ENCODE measurements at regions not wholly inside any gene's neighbourhood (a gene's known extent, or its start where the extent isn't known, plus 50 kb on each side); places are given as distances from the start of the nearest gene placed in this dataset.

GRCh38 chr5:8516356-8516755 lies 647.4 kb downstream of the MTRR start:
- Histone ChIP-seq H3K27ac (no peak overlapping the region), H3K4me3 (no peak overlapping the region), H3K4me1 (no peaks in the 10 kb centered on the region), H3K27me3 (no peaks in the 10 kb centered on the region), H3K9me3 (no peaks in the 10 kb centered on the region), H3K36me3 (no peaks in the 10 kb centered on the region)
- no peak for TF ChIP-seq CTCF (IDR thresholded peaks at IDR 0.05)
- intact Hi-C loops (cut with DNase I) = no loop called here
- ATAC-seq (no peak), DNase-seq (no peak)

- DNase-seq (no peak), ATAC-seq (no peak)
- Histone ChIP-seq H3K4me1 (no peaks in the 10 kb centered on the region), H3K4me3 (no peak overlapping the region), H3K36me3 (no peaks in the 10 kb centered on the region), H3K27me3 (no peaks in the 10 kb centered on the region), H3K9me3 (no peaks in the 10 kb centered on the region), H3K27ac (no peak overlapping the region)
- intact Hi-C loops (cut with DNase I) = no loop called here
- TF ChIP-seq CTCF (IDR thresholded peaks at IDR 0.05) = no peak
Observed at GRCh38 chr5:8517456-8517855, 648.5 kb downstream of the MTRR start.

GRCh38 chr5:8520917-8521316 lies 652.0 kb downstream of the MTRR start:
- Histone ChIP-seq H3K36me3 (no peaks in the 10 kb centered on the region), H3K27me3 (no peaks in the 10 kb centered on the region), H3K4me1 (no peaks in the 10 kb centered on the region), H3K4me3 (no peak overlapping the region), H3K9me3 (no peaks in the 10 kb centered on the region), H3K27ac (no peak overlapping the region)
- ATAC-seq (no peak), DNase-seq (no peak)
- TF ChIP-seq CTCF (IDR thresholded peaks at IDR 0.05) = no peak
- intact Hi-C loops (cut with DNase I) = no loop called here

GRCh38 chr5:8521991-8522390 lies 653.0 kb downstream of the MTRR start:
- Histone ChIP-seq H3K4me1 (no peaks in the 10 kb centered on the region), H3K9me3 (no peaks in the 10 kb centered on the region), H3K27ac (no peak overlapping the region), H3K27me3 (no peaks in the 10 kb centered on the region), H3K4me3 (no peak overlapping the region), H3K36me3 (no peaks in the 10 kb centered on the region)
- no peak for ATAC-seq
- DNase-seq = no peak
- TF ChIP-seq CTCF (IDR thresholded peaks at IDR 0.05) = no peak
- intact Hi-C loops (cut with DNase I) = no loop called here

GRCh38 chr5:8522646-8523045 lies 653.7 kb downstream of the MTRR start:
- H3K27me3 ChIP-seq = no peaks in the 10 kb centered on the region
- ATAC-seq (no peak), DNase-seq (no peak)
- no peak overlapping the region for H3K4me3 ChIP-seq
- intact Hi-C loops (cut with DNase I) = no loop called here
- H3K36me3 ChIP-seq = no peaks in the 10 kb centered on the region
- H3K4me1 ChIP-seq = no peaks in the 10 kb centered on the region
- no peak for TF ChIP-seq CTCF (IDR thresholded peaks at IDR 0.05)
- no peak overlapping the region for H3K27ac ChIP-seq
- H3K9me3 ChIP-seq = no peaks in the 10 kb centered on the region

GRCh38 chr5:8523501-8523900 lies 654.6 kb downstream of the MTRR start:
- Histone ChIP-seq H3K27me3 (no peaks in the 10 kb centered on the region), H3K4me1 (no peaks in the 10 kb centered on the region), H3K36me3 (no peaks in the 10 kb centered on the region), H3K4me3 (no peak overlapping the region), H3K27ac (no peak overlapping the region), H3K9me3 (no peaks in the 10 kb centered on the region)
- TF ChIP-seq CTCF (IDR thresholded peaks at IDR 0.05) = no peak
- intact Hi-C loops (cut with DNase I) = no loop called here
- ATAC-seq (no peak), DNase-seq (no peak)
